GM19043 (cell line): ENCODE measurements at regions not wholly inside any gene's neighbourhood (a gene's known extent, or its start where the extent isn't known, plus 50 kb on each side); places are given as distances from the start of the nearest gene placed in this dataset.

ENCODE experiments used
- ATAC-seq: cut with Tn5 transposase; IDR thresholded peaks from one replicate; pipeline ENCODE4 v1.9.1; 2021; ENCODE audit warnings: low read depth; ENCODE audit not compliant: unreplicated experiment

GRCh38 chr11:80616070-80616800 lies 1175.4 kb upstream of the TENM4 start:
- no peak for ATAC-seq

GRCh38 chr11:80613655-80614054 lies 1172.8 kb upstream of the TENM4 start:
- ATAC-seq = no peak

GRCh38 chr11:80610516-80610915 lies 1169.7 kb upstream of the TENM4 start:
- no peak for ATAC-seq

GRCh38 chr11:80603472-80603871 lies 1162.6 kb upstream of the TENM4 start:
- no peak for ATAC-seq

- ATAC-seq = no peak
These were observed 1158.1 kb upstream of the TENM4 start for GRCh38 chr11:80598905-80599304.

GRCh38 chr11:80596291-80596810 lies 1155.5 kb upstream of the TENM4 start:
- ATAC-seq = no peak

- ATAC-seq = no peak
These were observed 1154.2 kb upstream of the TENM4 start for GRCh38 chr11:80595011-80595410.

- ATAC-seq = no peak
These were observed 1153.0 kb upstream of the TENM4 start for GRCh38 chr11:80593648-80594374.

- ATAC-seq = no peak
These were observed 1151.7 kb upstream of the TENM4 start for GRCh38 chr11:80592546-80592945.

GRCh38 chr11:80587906-80588305 lies 1147.1 kb upstream of the TENM4 start:
- ATAC-seq = no peak

- no peak for ATAC-seq
These were observed 1145.6 kb upstream of the TENM4 start for GRCh38 chr11:80586464-80586863.

GRCh38 chr11:80584661-80585060 lies 1143.8 kb upstream of the TENM4 start:
- no peak for ATAC-seq

GRCh38 chr11:80569832-80570231 lies 1129.0 kb upstream of the TENM4 start:
- no peak for ATAC-seq

- no peak for ATAC-seq
These were observed 1124.4 kb upstream of the TENM4 start for GRCh38 chr11:80565231-80565630.

- ATAC-seq = no peak
These were observed 1121.8 kb upstream of the TENM4 start for GRCh38 chr11:80562523-80563125.

GRCh38 chr11:80559942-80560341 lies 1119.1 kb upstream of the TENM4 start:
- ATAC-seq = no peak

- ATAC-seq = no peak
These were observed 1112.7 kb upstream of the TENM4 start for GRCh38 chr11:80553565-80553964.

GRCh38 chr11:80542704-80543103 lies 1101.9 kb upstream of the TENM4 start:
- no peak for ATAC-seq

- ATAC-seq = no peak
These were observed 1097.2 kb upstream of the TENM4 start for GRCh38 chr11:80538040-80538439.

- no peak for ATAC-seq
These were observed 1092.6 kb upstream of the TENM4 start for GRCh38 chr11:80533463-80533862.

GRCh38 chr11:80532633-80533232 lies 1091.9 kb upstream of the TENM4 start:
- ATAC-seq = no peak
